ENCODE measurements at regions not wholly inside any gene's neighbourhood (a gene's known extent, or its start where the extent isn't known, plus 50 kb on each side); places are given as distances from the start of the nearest gene placed in this dataset.

DNA sequence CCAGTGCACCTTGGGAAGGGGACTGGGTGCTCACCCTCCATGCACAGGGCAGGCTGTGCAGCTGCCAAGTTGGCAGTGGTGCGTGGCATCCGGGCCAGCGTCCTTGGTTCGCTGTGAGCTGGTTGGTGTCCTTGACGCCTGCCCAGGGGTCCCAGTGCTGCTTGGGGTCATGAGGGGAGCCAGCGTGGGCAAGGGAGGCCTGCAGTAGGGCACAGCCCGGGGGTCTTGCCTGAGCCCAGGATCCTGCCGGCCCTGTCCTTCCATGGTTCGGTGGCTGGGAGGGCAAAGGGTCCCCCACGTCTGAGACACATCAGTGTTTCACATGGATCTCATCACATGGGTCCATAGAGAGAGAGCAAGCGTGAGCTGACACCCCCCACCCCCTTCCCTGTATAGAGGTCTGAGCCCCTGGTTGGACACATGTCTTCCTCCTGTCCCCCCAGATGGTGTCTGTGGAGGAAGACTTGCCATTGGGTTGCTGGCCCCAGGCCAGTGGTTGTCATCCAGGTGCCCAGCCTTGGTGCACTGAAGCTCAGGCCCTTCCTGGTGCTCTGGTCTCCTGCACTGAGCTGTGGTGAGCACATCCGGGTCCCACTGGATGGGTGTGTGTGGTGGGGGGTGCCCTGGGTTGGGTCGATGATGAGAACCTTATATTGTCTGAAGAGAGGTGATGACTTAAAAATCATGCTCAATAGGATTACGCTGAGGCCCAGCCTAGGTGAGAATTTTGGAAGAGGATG lies 232.3 kb downstream of the SNRPN start:
- no peak for TF ChIP-seq CTCF (IDR thresholded peaks at IDR 0.05; ENCODE audit: extremely low read depth in 1 of 2, insufficient read depth in 1 of 2, low read depth in 1 of 2, low read length in 2 of 2)
- TF ChIP-seq MAX (IDR thresholded peaks at IDR 0.05; ENCODE audit: insufficient read depth, insufficient read length), result no peak
- TF ChIP-seq POLR2A (IDR thresholded peaks at IDR 0.05; ENCODE audit: low read depth, low read length), result no peak
